Dermis microvascular lymphatic vessel endothelial cell (primary cell): ENCODE measurements at regions not wholly inside any gene's neighbourhood (a gene's known extent, or its start where the extent isn't known, plus 50 kb on each side); places are given as distances from the start of the nearest gene placed in this dataset.

Source experiments
- DNase-seq, 2 donors: peaks; one replicate each; pipeline versions ENCODE4 v3.0.0 to v3.0.0-alpha.2; 2010; ENCODE audit warnings: low read depth in 2 of 2

DNA sequence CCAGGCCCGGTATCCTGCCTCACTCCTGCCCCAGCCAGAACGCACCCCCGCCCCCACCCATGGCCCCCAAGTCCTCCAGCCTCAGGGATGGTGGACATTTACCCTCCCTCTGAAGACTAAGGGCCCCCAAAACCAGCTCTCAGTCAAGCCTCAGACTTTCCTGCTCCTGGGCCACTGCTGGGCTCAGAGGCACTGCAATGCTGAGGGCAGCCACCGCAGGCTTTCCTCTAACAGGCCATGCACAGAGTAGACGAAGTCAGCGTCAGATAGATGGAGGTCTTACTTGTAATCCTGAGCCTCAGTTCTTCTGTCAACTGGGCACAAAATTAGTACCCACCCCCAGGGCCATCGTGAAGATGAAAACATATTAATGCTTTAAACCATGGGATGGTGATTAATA lies 92.6 kb downstream of the TTC32 start:
- DNase-seq, result no peak

- DNase-seq, result no peak
Observed at GRCh38 chr2:19807866-19808265, 93.9 kb downstream of the TTC32 start.

- DNase-seq, result no peak
Observed at GRCh38 chr2:19807346-19807745, 94.4 kb downstream of the TTC32 start.

GRCh38 chr2:19806591-19806990 lies 95.2 kb downstream of the TTC32 start:
- no peak for DNase-seq

DNA sequence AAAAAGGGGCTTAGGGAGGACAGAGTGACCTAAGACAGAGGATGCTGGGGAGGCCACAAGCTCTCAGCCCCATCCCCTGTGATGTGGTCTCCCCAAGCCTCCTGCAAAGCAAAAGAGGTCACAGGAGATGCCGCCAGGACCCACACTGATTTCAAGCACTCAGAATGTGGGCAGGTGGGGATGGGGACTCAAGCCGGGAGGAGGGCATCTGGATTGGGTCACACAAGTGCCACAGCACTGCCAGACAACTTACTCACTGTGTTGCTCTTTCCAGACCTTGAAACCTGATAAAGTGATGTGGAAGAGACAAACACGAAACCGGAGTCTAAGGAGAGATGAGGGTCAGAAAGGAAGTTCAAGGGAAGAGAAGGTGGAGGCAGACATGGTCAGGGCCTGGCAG lies 95.7 kb downstream of the TTC32 start:
- no peak for DNase-seq

GRCh38 chr2:19805266-19805665 lies 96.5 kb downstream of the TTC32 start:
- no peak for DNase-seq

GRCh38 chr2:19804639-19805260 lies 97.0 kb downstream of the TTC32 start:
- DNase-seq, result no peak

- no peak for DNase-seq
Observed at GRCh38 chr2:19802086-19802841, 99.5 kb downstream of the TTC32 start.

- peak; percentile 65 to 97 for DNase-seq
Observed at GRCh38 chr2:19801367-19802080, 100.3 kb downstream of the TTC32 start.

GRCh38 chr2:19800796-19801195 lies 101.0 kb downstream of the TTC32 start:
- no peak for DNase-seq

DNA sequence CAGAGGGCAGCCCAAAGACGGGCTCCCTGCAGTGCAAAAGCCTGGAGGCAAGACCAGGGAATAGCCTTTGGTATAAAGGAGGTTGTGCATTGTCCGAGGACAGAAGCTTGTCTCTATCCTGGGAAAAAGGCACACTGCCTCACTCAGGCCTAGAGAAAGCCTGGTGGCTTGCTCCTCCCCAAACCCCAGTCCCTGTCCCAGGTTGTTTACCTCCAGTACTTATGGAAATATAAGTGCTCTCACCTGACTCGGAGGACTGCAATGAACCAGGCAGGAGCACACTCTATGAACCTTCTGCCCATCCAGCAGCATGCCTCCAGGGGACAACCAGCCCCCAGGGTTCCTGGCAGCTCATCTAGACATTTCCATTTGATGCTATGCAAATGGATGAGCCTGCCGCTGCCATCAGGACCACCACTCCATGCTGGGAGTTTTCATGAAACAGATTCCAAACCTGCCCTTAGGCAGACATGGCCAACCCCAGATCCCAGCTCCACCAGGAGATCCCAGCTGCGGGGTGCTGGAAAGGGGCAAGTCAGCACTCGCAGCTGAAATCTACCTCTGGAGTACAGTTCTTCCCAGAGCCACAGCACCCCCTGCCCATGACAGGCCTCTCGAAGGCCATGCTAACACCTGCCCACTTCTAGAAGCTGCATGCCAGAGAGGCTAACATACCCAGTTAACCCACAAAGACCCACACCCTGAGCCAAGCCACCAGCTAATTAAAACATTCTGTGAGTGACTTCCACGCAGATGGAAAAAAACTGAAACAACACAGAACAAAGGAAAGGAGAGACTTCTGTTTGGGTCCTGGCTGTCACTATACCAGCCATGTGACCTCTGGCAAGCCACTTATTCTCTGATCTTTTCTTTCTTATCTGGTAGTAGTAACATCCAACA lies 101.7 kb downstream of the TTC32 start:
- no peak for DNase-seq

DNA sequence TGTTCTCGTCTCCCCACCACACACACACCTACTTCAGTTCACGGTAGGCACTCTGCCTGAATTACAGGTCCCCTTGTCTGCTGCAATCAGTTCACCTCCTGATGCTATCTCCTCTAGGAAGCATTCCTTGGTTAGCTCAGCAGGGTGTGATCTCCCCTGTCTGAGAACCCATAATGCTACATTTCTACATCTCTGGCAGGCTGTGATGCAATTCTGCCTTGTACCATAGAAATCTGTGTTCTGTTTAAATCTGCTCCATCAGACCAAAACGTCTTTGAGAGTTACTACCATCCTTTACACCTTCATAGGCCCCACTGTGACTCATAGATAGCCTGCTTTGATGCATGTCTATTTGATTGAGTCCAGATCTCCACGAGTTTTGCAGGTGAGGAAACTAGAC lies 103.9 kb downstream of the TTC32 start:
- DNase-seq, result no peak

- DNase-seq, result no peak
Observed at GRCh38 chr2:19797243-19797810, 104.5 kb downstream of the TTC32 start.

DNA sequence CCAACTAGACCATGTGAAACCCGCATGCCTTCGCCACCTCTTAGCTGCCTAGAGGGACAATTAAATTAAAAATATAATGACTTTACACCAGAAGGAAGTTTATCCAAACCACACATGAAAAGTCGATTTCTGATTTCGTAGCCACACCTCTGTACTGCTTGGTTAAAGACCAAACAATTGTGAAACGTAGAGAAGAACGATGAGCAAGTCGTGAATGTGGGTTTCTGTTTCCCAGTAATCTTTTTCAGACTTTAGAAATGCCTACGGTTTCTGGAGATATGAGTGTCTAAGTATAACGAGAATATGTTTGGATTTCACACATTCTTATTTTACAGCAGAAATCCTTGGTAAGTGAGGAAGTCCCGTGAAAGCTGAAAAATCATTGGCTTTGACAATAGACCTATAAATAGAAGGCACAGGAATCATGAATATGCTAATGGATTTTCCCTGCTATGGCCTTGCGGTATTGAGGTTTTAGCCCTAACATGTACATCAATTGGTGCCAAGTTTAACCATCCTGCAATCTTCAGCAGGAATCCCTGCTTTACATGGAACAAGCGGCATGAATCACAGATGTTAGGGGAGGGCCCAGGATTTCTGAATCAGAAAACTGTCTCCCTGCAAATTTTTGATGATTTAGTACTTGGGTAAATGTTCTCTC lies 105.6 kb downstream of the TTC32 start:
- no peak for DNase-seq

DNA sequence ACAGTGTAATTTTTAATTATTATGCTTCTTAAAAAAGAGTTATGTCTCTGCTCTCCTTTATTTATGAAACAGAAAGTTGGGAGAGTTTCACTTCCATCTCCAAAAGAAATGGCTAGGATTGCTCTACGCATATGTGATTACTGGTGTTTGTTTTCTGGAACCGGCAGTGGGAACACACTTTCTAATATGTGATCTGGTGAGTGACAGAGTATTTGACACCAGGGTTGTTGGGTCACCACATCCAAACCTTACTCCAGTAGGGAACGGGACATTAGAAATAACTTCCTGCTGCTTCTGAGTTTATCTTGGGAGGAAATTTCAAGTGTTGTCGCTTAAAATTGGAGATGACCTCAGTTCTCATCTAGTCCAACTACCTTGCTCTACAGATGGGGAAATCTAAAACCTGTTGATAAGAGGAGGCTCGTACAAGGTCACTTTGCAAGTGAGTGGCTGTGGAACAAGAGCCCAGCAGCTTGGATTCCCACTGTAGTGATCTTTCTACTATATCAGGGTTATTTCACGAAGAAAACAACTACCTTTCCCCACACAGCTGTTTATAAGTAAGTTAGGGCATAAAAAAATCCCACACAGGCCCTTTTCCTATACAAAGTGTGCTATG lies 108.5 kb downstream of the TTC32 start:
- DNase-seq, result no peak

- no peak for DNase-seq
Observed at GRCh38 chr2:19790291-19790690, 111.5 kb downstream of the TTC32 start.

DNA sequence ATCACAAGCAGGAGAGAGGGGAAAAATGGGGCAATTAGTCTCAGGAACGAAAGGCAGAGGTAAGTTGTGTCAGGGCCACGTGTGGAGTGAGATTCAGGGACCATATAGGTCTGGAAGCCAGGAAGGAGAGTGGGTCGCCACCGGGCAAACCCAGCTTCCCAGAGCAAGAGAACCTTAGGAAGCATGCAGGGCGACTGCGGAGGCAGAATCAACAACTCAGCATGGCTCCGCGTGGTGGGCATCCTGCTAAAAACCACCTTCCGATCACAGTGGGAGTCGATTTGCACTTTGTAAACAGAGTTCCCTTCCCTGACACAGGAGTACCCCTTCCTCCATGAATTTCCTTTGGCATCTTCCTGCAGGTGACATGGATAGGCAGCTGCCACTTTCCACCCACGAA lies 114.6 kb downstream of the TTC32 start:
- no peak for DNase-seq

- peak in 1 of 2 donors; percentile 15 for DNase-seq
Observed at GRCh38 chr2:19786408-19787058, 115.2 kb downstream of the TTC32 start.

DNA sequence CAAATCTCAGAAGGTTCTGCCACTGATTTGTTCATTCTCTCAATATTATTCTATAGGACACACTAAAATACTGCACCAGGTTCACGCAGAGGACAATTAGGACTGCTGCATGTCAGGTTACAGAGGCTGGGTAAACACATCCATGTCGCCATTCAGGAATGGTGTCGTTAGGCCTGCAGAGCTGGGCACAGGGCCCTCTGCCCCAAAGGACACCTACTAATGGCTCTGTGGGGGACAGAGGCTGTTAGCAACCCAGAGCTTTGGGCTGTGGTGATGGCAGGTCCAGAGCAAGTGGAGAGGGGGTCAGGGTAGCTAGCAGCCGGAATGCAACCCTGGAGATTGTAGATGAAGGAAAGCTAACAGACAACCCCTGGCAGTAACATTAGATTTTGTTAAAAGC lies 115.9 kb downstream of the TTC32 start:
- no peak for DNase-seq

- no peak for DNase-seq
Observed at GRCh38 chr2:19785447-19785846, 116.3 kb downstream of the TTC32 start.
